Endothelial cell of hepatic sinusoid (primary cell): ENCODE measurements at regions not wholly inside any gene's neighbourhood (a gene's known extent, or its start where the extent isn't known, plus 50 kb on each side); places are given as distances from the start of the nearest gene placed in this dataset.

Source experiments
- in situ Hi-C: cut with HindIII; loops from 2 replicates; pipeline ENCODE4 v1.10.0; 2017; ENCODE audit warnings: low sequenced_read_pairs

DNA sequence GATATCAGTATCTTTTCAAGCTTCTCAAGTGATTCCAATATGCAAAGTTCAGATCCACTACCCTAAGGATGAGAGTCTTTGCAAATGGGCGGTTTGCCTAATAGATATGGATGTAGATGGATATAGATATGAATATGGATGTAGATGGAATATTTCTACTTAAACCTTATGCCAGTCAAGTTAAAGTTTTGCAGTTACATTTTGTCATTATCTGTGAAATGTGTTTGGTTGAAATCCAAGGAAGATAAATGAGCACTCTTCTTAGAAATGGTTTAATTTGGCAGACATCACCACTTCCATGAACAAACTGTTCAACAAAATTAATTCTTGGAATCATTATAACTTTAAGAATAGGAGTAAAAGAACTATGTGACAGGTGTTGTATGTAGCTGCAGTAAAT, 1066.6 kb downstream of the PCDH18 start:
- in situ Hi-C loops: no loop called here

DNA sequence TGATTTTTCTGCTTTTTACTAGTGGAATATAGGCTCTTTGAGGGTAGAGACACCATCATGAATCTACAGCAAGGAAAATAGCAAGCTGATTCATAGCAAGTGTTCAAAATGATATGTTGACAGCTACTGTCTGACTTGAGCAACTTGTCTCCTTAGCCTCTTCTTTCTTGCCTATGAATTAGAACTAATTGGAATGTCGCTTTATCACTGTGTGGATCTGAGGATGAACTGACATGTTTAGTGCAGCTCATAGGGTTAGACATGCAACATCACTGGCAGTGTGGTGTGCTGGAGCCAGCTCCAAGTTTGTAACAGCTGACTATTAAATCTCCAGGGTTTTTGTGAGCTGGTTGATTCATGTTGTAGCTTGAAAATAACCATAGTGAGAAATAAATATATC, 1068.4 kb downstream of the PCDH18 start:
- in situ Hi-C loops: no loop called here

DNA sequence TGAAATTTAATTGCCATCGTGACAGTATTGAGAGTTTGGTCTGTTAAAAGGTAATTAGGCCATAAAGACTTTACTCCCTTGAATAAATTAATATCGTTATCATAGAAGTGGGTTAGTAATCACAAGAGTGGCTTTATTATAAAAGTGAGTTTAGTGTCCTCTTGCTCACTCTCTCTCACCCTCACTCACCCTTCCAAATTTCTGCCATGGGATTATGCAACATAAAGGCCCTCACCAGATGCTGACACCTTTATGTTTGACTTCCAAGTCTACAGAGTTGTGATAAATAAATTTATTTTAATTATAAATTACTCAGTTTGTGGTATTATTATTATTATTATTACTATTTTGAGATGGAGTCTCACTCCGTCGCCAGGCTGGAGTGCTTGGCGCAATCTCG, 1070.8 kb downstream of the PCDH18 start:
- in situ Hi-C loops: no loop called here

DNA sequence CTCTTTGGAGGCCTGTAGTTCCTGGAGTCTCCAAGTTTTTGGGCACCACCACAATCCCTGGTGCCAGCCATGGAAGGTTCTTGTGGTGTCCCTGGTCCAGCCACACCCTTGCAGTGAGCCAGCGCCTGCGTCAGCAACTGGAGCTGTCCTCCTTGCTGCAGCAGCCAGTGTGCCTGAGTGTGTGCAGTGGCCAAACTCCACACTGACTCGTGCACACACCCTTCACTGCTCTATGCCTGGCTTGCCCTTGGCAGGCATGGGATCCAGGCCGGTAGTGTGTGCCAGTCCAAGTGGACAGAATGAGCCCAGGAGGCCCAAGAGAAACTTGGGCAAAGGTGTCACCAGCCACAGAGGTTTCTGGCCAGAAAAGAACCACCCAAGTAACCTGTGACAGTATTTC, 1074.0 kb downstream of the PCDH18 start:
- in situ Hi-C loops: no loop called here

DNA sequence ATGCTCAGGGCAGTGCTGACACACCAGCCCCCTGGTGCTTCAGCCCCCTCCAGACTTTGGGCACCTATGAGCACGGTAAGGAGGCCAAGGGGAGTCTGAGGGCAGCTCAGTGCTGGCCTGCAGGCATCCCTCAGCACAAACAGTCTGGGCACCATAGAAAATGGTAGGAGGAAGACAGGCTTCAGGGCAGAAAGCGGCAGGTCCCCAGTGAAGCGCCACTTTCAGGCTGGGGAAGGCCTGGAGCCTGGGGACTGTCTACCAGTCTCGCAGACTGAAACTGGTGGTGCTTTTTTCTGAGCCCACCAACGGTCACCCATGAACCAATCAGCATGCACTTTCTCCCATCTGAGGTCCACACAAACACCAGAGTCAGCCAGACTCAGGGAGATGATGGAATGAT, 1074.7 kb downstream of the PCDH18 start:
- in situ Hi-C loops: no loop called here

DNA sequence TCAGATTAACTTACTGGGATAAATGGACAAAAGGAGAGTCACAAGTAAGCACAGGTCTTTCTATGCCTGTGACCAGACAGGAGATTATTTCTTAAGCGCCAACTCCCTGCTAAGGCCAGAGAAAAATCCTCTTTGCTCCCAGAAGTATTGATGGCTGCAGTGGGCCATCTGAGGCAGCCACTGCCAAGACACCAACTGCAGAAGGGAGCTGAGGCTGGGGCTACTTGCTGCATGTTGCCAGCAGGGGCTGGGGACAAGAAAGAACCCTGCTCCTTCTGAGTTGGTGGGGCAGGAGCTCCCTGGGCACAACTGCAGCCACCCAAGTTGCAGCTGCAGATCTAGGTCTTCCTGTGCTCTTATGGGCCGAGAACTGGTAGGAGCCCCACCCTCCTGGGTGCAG, 1075.3 kb downstream of the PCDH18 start:
- in situ Hi-C loops: no loop called here

DNA sequence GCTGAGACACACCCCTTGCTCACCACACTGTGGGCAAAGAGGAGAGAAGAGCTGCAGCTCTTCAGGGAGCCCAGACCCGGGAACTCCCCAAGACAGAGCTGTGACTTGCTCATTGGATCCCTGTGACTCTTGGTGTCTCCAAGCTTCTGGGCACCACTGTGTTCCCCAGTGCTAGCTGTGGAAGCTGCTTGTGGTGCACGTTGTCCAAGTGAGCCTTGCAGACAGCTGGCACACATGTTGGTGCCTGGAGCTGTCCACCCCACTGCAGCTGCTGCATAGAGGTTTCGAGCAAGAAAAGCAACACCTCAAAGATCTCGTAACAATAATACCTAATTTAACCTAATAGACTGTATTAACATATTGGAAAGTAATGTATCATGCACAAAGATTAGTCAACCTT, 1089.3 kb downstream of the PCDH18 start:
- in situ Hi-C loops: no loop called here

DNA sequence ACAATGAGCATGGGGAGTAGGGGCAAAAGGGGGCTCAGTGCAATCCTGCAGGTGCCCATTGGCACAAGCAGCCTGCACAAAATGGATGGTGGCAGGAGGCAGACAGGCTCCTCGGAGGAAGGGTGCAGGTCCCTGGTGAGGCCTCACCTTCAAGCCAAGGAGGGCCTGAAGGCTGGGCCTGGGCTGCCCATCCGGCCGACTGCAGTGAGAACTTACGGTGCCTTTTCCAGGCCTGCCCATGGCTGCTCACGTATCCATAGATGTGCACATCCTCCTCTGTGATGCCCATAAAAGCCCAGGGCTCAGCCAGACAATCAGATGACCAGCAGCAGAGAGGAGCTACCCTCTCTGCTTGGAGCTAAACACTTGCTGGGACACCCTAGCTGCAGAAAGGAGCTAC, 1089.8 kb downstream of the PCDH18 start:
- in situ Hi-C loops: no loop called here

DNA sequence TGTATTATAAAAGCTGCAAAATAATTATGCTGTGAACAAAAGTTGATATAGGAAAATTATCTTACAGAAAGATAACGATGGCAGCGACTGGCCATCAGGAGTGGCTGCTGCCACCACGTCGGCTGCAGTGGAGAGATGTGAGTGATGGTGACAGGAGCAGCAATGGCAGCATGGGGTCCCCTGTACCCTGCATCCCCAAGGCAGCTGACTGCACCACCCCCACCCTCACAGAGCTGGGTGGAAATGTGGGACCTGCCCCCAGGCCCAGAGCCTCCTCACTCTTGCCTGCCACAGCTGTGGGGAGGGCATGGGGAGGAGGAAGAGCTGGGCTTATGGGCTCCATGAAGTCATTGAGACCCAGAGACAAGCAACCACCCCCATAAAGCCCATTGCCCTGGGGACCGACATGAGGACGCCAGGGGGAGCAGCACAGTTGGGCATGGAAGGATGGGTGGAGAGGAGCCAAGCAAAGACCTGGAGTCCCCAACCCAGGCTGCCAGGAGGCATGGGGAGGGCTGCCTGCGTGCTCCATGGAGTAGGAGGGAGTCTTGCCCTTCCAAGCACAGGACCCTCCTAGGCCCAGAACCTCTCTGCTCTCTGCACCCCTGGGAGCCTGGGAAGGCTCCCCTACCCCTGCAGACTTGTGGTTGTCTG, 1090.5 kb downstream of the PCDH18 start:
- in situ Hi-C loops: no loop called here

DNA sequence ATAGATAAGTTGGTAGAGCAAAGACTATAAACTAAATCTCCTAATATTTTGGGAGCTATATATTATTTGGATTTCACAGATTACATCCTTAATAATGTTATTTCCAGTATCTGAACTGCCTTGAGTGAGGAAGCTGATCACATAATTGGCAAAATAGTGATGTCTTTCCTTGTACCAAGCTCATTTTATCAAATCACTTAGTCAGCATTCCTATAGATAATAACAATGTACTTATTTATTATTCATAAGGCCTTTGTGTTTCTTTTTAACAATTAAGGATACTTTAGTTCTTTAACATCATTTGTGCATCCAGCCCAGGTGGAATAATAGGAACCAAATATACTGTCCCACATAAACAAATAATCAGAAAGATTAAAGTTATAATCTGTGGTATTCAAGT, 1093.6 kb downstream of the PCDH18 start:
- in situ Hi-C loops: no loop called here

DNA sequence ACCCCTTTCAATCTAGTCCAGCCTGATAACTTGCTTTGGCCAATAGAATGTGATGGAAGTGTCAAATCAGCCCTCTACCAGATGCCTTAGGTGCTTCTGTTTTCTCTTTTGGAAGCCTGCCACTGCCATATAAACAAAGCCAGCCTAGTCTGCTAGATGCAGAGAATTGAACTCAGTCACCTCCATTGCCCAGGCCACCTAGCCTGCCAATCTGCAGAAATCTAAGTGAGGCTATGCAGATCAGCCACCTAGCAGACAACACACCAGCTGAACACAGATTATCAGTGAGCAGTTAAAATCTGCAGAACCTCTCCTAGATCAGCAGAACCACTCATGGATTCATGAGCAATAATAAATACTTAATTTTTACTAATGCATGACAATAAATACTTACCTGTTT, 1108.2 kb downstream of the PCDH18 start:
- in situ Hi-C loops: no loop called here

DNA sequence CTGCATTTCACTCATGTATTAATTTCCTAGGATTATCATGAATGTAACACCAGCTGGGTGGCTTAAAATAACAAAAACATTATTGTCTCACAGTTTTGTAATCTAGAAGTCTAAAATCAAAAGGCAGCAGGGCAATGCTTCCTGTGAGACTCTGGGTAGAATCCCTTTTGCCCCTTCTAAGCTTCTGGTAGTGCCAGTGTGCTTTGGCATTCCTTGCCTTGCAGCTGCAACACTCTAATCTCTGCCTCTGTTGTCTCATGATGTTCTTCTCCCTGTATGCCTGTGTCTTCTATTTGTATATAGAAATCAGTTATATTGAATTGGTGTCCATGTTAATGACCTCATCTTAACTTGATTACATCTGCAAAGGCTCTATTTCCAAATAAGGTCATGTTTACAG, 1117.3 kb downstream of the PCDH18 start:
- in situ Hi-C loops: no loop called here

DNA sequence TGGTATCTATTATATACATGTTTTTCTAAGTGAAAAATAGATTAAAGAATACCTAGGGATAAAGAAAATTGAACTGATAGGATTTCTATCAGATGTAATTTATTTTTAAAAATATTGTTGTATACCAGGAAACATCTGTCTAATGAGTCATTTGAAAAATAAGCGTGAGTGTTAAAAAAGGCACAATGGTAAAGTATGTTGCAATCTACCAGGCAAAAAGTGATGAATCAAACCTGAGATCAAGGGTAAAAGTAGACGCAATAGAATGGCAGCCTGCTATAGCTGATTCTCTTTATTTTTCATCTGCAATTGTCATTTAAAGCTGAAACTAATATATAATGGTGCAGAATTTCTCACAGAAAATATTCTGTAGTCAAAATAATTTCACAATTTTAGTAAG, 1119.6 kb downstream of the PCDH18 start:
- in situ Hi-C loops: no loop called here

DNA sequence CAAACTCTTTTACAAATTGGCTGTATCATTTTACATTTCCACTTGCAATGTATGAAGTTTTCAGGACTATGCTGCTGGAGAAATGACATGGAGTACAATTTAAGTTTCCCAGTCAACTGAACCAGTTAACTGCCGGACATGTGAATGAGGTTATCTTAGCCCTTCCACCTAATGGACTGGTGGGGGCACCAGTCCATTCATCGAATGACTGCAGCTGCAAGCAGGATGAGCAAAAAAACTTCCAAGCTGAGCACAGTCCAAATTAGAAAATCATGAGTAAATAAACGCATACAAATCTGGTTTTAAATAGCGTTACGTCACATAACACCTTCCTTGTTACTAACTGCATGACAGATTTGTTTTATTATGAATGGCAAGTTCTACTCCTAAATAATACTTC, 1131.5 kb downstream of the PCDH18 start:
- in situ Hi-C loops: no loop called here

DNA sequence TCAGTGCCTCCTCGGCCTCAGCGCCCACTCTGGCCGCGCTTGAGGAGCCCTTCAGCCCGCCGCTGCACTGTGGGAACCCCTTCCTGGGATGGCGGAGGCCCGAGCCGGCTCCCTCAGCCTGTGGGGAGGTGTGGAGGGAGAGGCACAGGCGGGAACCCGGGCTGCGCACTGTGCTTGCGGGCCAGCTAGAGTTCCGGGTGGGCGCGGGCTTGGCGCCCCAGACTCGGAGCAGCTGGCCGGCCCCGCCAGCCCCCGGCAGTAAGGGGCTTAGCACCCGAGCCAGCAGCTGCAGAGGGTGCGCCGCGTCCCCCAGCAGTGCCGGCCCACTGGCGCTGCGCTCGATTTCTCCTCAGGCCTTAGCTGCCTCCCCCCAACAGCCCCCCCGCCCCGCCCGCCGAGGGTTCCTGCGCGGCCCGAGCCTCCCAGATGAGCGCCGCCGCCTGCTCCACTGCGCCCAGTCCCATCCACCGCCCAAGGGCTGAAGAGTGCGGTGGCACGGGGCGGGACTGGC, 1137.0 kb downstream of the PCDH18 start:
- in situ Hi-C loops: no loop called here

DNA sequence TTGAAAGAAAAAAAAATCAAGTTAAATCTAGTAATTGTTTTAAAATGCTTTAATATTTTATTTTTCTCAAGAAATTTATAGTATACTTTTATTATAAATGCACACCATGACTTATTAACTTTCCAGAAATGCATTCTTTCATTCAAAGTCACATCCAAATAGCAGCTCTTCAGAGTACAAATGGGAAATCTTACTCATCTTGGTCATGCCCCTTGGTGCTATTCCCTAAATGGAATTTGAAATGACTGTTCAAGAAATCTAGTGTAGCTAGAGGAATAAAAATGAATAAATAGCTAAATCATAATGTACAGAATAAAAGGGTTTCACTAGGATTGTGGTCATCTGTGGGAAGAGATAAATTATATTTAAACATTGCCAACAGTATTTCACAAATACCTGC, 1139.7 kb downstream of the PCDH18 start:
- in situ Hi-C loops: no loop called here

DNA sequence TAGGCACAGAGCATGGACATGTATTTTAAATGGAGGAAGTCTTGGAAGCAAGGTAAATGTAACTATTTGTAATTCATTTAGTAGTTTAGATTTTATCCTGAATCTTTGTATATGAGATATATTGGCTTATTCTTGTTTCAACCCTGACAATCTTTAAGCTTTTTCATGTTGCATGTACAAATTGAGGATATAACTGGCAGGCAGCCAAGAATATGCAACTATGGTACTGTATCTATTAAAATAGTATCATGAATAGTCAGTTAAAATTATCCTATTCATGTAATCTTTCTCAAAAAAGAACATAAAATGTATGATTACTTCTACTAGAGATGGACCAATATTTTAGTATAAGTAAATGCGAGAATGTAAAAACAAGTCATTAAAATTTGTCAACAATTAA, 1141.5 kb downstream of the PCDH18 start:
- in situ Hi-C loops: no loop called here

DNA sequence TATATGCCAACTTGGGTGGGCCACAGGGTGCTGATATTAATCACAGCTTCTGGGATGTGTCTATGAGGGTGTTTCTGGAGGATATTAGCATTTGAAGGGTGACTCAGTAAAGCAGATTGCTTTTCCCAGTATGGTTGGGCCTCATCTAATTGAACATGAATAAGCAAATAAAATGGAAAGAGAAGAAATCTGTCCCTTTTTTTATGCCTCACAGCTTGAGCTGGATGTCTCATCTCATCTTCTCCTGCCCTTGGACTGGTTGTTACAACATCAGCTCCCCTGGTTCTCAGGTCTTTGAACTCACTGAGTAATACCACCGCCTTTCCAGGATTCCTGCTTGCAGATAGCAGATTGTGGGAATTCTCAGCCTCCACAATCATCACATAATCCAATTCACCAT, 1149.2 kb downstream of the PCDH18 start:
- in situ Hi-C loops: no loop called here

DNA sequence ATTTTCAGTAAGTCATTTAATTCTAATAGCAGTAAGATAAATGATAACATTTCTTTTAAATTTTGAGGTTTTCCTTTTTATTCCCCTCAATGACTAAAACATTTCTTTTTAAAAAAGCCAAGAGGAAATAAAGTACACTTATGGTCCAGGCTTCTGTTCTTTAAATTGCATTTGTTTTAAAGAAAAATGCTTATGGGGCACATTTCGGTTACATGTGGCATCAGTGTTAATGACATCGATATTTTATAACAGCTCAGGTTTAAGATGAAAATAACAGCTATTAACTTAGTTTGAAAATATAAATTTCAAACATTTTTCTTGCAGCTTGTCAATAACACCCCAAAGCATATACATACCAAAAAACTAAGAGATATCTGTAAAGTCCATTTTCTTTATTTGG, 1161.1 kb downstream of the PCDH18 start:
- in situ Hi-C loops: no loop called here

DNA sequence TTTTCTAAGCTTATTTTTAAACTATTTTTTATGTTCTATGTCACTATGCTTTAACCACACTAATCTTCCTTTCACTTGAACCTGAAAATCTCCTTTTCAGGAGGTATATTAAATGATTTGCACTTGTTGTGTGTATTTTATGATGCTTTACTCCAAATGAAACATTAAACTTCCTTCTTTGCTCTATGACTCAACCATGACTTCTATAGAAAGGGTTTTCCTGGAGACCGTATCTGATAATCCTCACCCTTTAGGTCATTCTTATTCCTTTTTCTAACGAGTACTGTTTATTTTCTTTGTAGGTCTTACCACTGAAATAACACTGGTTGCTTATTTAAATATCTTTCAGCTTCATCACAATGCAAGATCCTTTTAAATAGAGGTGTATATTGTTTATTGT, 1163.2 kb downstream of the PCDH18 start:
- in situ Hi-C loops: no loop called here

DNA sequence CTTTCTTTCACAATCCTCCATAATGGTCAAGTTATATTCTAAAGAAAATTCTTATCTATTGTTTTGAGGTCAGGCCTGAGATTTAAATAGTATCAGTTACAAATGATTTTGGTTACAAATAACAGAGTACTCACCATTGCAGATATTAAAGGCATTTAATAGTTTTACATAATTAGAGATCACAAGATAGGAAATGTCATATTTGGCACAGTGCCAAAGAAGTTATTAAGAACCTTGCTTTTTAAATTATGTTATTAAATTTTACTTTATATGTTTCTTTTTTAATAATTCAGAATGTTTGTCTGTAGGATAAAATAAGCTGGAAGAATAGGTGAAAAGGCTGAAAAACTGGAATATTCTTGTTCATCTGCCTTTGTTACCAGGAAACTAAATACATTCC, 1174.7 kb downstream of the PCDH18 start:
- in situ Hi-C loops: no loop called here

DNA sequence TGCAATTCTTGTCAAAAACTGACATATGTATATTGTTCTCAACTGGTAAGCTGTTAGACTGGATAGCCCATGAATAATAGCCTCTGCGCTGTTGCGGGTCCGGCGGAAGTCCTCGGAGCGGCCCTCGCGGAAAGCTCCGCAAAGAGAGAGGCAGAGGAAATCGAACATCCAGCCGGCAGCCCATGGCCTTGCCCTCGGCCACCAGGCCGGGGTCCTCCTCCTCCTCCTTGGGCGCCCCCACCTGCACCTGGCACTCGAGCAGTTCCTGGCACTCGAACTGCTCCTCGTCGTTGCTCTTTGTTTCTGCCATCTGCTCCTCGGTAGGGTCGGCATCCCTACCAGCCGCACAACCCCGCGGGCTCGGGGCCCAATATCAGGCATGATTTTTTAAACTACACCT, 1176.3 kb downstream of the PCDH18 start:
- in situ Hi-C loops: no loop called here

DNA sequence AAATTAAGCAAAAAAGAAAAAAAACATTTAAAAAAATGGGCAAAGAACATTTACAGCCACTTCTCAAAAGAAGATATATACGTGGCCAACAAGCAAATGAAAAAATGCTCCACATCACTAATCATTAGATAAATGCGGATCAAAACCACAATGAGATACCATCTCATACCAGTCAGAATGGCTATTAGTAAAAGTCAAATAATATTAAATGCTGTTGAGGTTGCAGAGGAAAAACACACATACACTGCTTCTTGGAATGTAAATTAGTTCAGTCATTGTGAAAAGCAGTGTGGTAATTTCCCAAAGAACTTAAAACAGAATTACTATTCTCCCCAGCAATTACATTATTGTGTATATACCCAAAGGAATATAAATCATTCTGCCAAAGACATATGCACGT, 1189.0 kb downstream of the PCDH18 start:
- in situ Hi-C loops: no loop called here
